ENCODE measurements at regions not wholly inside any gene's neighbourhood (a gene's known extent, or its start where the extent isn't known, plus 50 kb on each side); places are given as distances from the start of the nearest gene placed in this dataset.

GRCh38 chr6:85868685-85869084, 226.0 kb upstream of the SYNCRIP start (continued):
- TF ChIP-seq KDM5A (IDR thresholded peaks at IDR 0.05; ENCODE audit: borderline replicate concordance, low read length) (no peak), ZBTB14 (CRISPR knock-in tag; IDR thresholded peaks at IDR 0.05) (no peak), ARNT (IDR thresholded peaks at IDR 0.05) (no peak)

GRCh38 chr6:85867595-85867994, 224.9 kb upstream of the SYNCRIP start:
- Histone ChIP-seq H3K4me1 (ENCODE audit: insufficient read depth, low read length) (peaks cover 32% of the 10 kb centered on the region), H2AFZ (ENCODE audit: low read length) (no peak overlapping the region), H3K27ac (ENCODE audit: extremely low read length, insufficient read depth, low read length) (no peak overlapping the region), H3K4me3 (replicated peaks in 1 of 3; ENCODE audit: insufficient read depth in 1 of 3, low read depth in 2 of 3, low read length in 3 of 3) (no peak overlapping the region), H4K20me1 (ENCODE audit: insufficient read depth, low read length) (no peaks in the 10 kb centered on the region), H3K27me3 (ENCODE audit: control insufficient read depth in 1 of 2, insufficient read depth in 2 of 2, low read length in 2 of 2) (no peaks in the 10 kb centered on the region), H3K36me3 (replicated peaks in 1 of 2; ENCODE audit: control insufficient read depth in 1 of 2, insufficient read depth in 2 of 2, low read length in 2 of 2) (no peaks in the 10 kb centered on the region), H3K9ac (ENCODE audit: insufficient read depth, low read depth, low read length) (no peak overlapping the region), H3K9me3 (ENCODE audit: low read length) (no peaks in the 10 kb centered on the region), H3K79me2 (ENCODE audit: insufficient read depth, low read length) (no peaks in the 10 kb centered on the region), H3K4me2 (ENCODE audit: low read depth, low read length) (no peak overlapping the region; the same call in 1 of the 2 replicates)
- intact Hi-C loops (cut with micrococcal nuclease; ENCODE audit: unreplicated experiment), result loop anchor here (10.0 kb wide), 2 partner anchors 103 to 193 kb away; no protein-coding TSS in a partner anchor
- FAIRE-seq, result no peak
- no peak for TF ChIP-seq HOXD1 (CRISPR knock-in tag; IDR thresholded peaks at IDR 0.05)
- TF ChIP-seq ZNF652 (CRISPR knock-in tag; IDR thresholded peaks at IDR 0.05; ENCODE audit: borderline replicate concordance, low read depth), result peak; percentile 86
- TF ChIP-seq HNF4G (IDR thresholded peaks at IDR 0.05; ENCODE audit: borderline replicate concordance, low read depth, low read length), result no peak
- no peak for TF ChIP-seq HNF4G (CRISPR knock-in tag; IDR thresholded peaks at IDR 0.05; ENCODE audit: borderline replicate concordance, low read depth)
- CTCF ChIA-PET (ENCODE audit: low intra/inter-chr PET ratio, low total read pairs), result no interaction called here
- BruUV-seq (replicated peaks), result no TSS peak
- DNase-seq (ENCODE audit: low spot score), result no peak
- in situ Hi-C loops (cut with HindIII; ENCODE audit: extremely low pct_ligation_motif_present, low pct_unique_long_range_greater_than_20kb), result no loop called here
- ATAC-seq, result no peak
- POLR2A ChIA-PET, result no interaction called here
